ENCODE measurements at regions not wholly inside any gene's neighbourhood (a gene's known extent, or its start where the extent isn't known, plus 50 kb on each side); places are given as distances from the start of the nearest gene placed in this dataset.

GRCh38 chr22:34608106-34608505 is 457.9 kb upstream of the ISX start:
- DNase-seq (ENCODE audit: low read depth, low spot score) (no peak), ATAC-seq (no peak)
- no peaks in the 10 kb centered on the region for H4K20me1 ChIP-seq (ENCODE audit: insufficient read depth)
- no peak overlapping the region for H2AFZ ChIP-seq (ENCODE audit: low read depth, low read length, poor library complexity, severe bottlenecking)
- ChIA-PET POLR2A (no interaction called here), CTCF (no interaction called here), RAD21 (ENCODE audit: low non-redundant PET in 1 of 2, low total read pairs in 2 of 2, uncharacterized antibody in 2 of 2, unreplicated experiment in 2 of 2) (no interaction called here)
- no peak overlapping the region for H3K9ac ChIP-seq (ENCODE audit: low read length)
- no peaks in the 10 kb centered on the region for H3K36me3 ChIP-seq (ENCODE audit: control insufficient read depth in 1 of 2, insufficient read depth in 2 of 2, low read length in 2 of 2)
- intact Hi-C loops (cut with micrococcal nuclease): no loop called here
- no peak for TF ChIP-seq ZBTB33 (IDR thresholded peaks at IDR 0.05; ENCODE audit: extremely low read depth, insufficient replicate concordance, low read length)
- TF ChIP-seq ELF1 (IDR thresholded peaks at IDR 0.05; ENCODE audit: borderline replicate concordance, low read depth): no peak
- TF ChIP-seq YY1 (IDR thresholded peaks at IDR 0.05; ENCODE audit: extremely low read depth, insufficient replicate concordance, low read depth, low read length): no peak
- TF ChIP-seq CBX3 (IDR thresholded peaks at IDR 0.05; ENCODE audit: low read depth): no peak
- TF ChIP-seq EZH2phosphoT487 (IDR thresholded peaks at IDR 0.05; ENCODE audit: borderline replicate concordance): no peak
- TF ChIP-seq ZNF274 (IDR thresholded peaks at IDR 0.05; ENCODE audit: low read depth, low read length): no peak
- TF ChIP-seq CEBPB (IDR thresholded peaks at IDR 0.05; ENCODE audit: low read depth): no peak
- TF ChIP-seq ZFX (IDR thresholded peaks at IDR 0.05): no peak
- TF ChIP-seq EZH2 (IDR thresholded peaks at IDR 0.05): no peak
- no peak for TF ChIP-seq EGR1 (IDR thresholded peaks at IDR 0.05; ENCODE audit: low read depth)
- no peak for TF ChIP-seq SIN3A (IDR thresholded peaks at IDR 0.05; ENCODE audit: low read depth)
- no peak for TF ChIP-seq ATF3 (IDR thresholded peaks at IDR 0.05)
- TF ChIP-seq MAX (IDR thresholded peaks at IDR 0.05): no peak
- TF ChIP-seq TCF7L2 (IDR thresholded peaks at IDR 0.05; ENCODE audit: borderline replicate concordance, extremely low read depth, insufficient read depth, insufficient read length): no peak
- no peak for TF ChIP-seq SP1 (IDR thresholded peaks at IDR 0.05; ENCODE audit: low read depth)
- TF ChIP-seq JUND (IDR thresholded peaks at IDR 0.05): no peak
- no peak for TF ChIP-seq REST (IDR thresholded peaks at IDR 0.05; ENCODE audit: low read depth)
- H3K4me3 ChIP-seq (replicated peaks in 1 of 2; ENCODE audit: low read depth in 1 of 2, low read length in 2 of 2): no peak overlapping the region
- H3K27ac ChIP-seq (ENCODE audit: low read depth, low read length): no peak overlapping the region
- no TSS peak for BruUV-seq (replicated peaks)
- H3K9me2 ChIP-seq (ENCODE audit: insufficient read depth): no peaks in the 10 kb centered on the region
- no peak overlapping the region for H3K4me2 ChIP-seq (ENCODE audit: low read length)
- H3K27me3 ChIP-seq (ENCODE audit: insufficient read depth, low read length): no peaks in the 10 kb centered on the region
- peaks cover 3 to 35% of the 10 kb centered on the region in 2 experiments; a peak in 2 of 4 replicates for H3K9me3 ChIP-seq (ENCODE audit: control insufficient read depth in 1 of 2, insufficient read depth in 1 of 2, low read depth in 1 of 2, low read length in 2 of 2)
- H3K4me1 ChIP-seq (ENCODE audit: control insufficient read depth in 1 of 2, insufficient read depth in 2 of 2, low read length in 2 of 2): no peaks in the 10 kb centered on the region
- H3K79me2 ChIP-seq (ENCODE audit: insufficient read depth, low read length): no peaks in the 10 kb centered on the region
